ENCODE measurements at regions not wholly inside any gene's neighbourhood (a gene's known extent, or its start where the extent isn't known, plus 50 kb on each side); places are given as distances from the start of the nearest gene placed in this dataset.
"Not testable (repeated sequence)": the region's sequence is repeated elsewhere in the genome, so short reads cannot be mapped to it uniquely, and the experiment has no call there.

- no peaks in the 10 kb centered on the region for H3K36me3 ChIP-seq (ENCODE audit: low read length)
- H3K4me3 ChIP-seq (ENCODE audit: insufficient read depth, low read length, poor library complexity, severe bottlenecking) = no peak overlapping the region
These were observed 148.8 kb upstream of the FREM1 start for GRCh38 chr9:15059003-15059402.

GRCh38 chr9:15058236-15058635, 148.0 kb upstream of the FREM1 start:
- no peaks in the 10 kb centered on the region for H3K36me3 ChIP-seq (ENCODE audit: low read length)
- no peaks in the 10 kb centered on the region for H3K9me2 ChIP-seq (replicated peaks; ENCODE audit: insufficient read depth, low read length)
- H3K27ac ChIP-seq (ENCODE audit: low read depth, low read length) = no peak overlapping the region
- no peaks in the 10 kb centered on the region for H3K79me2 ChIP-seq (ENCODE audit: insufficient read depth, low read length)
- H3K9me3 ChIP-seq (ENCODE audit: insufficient read depth, low read length) = no peaks in the 10 kb centered on the region
- no peak overlapping the region for H3K4me3 ChIP-seq (ENCODE audit: insufficient read depth, low read length, poor library complexity, severe bottlenecking)
- no peak overlapping the region for H3K9ac ChIP-seq (ENCODE audit: low read length)
- no peak overlapping the region for H2AFZ ChIP-seq (ENCODE audit: low read depth, low read length, severe bottlenecking)
- no peak overlapping the region for H3K4me2 ChIP-seq (ENCODE audit: low read depth, low read length, poor library complexity, severe bottlenecking)
- no peaks in the 10 kb centered on the region for H3F3A ChIP-seq (ENCODE audit: insufficient read depth)
- no peaks in the 10 kb centered on the region for H4K20me1 ChIP-seq (ENCODE audit: low read depth, low read length)
- H3K27me3 ChIP-seq (ENCODE audit: low read length) = no peaks in the 10 kb centered on the region
- TF ChIP-seq EZH2phosphoT487 (conservative IDR thresholded peaks at IDR 0.05; ENCODE audit: low read length) = no peak
- no peak for TF ChIP-seq CTCF (IDR thresholded peaks at IDR 0.05; ENCODE audit: insufficient read depth, low read length, poor library complexity, severe bottlenecking)

More at GRCh38 chr9:15059003-15059402, 148.8 kb upstream of the FREM1 start:
- H3K27ac ChIP-seq (ENCODE audit: low read depth, low read length) = no peak overlapping the region
- no peaks in the 10 kb centered on the region for H3K9me2 ChIP-seq (replicated peaks; ENCODE audit: insufficient read depth, low read length)
- H3F3A ChIP-seq (ENCODE audit: insufficient read depth) = no peaks in the 10 kb centered on the region
- TF ChIP-seq CTCF (IDR thresholded peaks at IDR 0.05; ENCODE audit: insufficient read depth, low read length, poor library complexity, severe bottlenecking) = no peak
- no peak for TF ChIP-seq EZH2phosphoT487 (conservative IDR thresholded peaks at IDR 0.05; ENCODE audit: low read length)
- no peaks in the 10 kb centered on the region for H3K27me3 ChIP-seq (ENCODE audit: low read length)
- no peak overlapping the region for H3K9ac ChIP-seq (ENCODE audit: low read length)
- no peak overlapping the region for H3K4me2 ChIP-seq (ENCODE audit: low read depth, low read length, poor library complexity, severe bottlenecking)
- no peaks in the 10 kb centered on the region for H3K79me2 ChIP-seq (ENCODE audit: insufficient read depth, low read length)
- H4K20me1 ChIP-seq (ENCODE audit: low read depth, low read length) = no peaks in the 10 kb centered on the region
- H2AFZ ChIP-seq (ENCODE audit: low read depth, low read length, severe bottlenecking) = no peak overlapping the region
- no peaks in the 10 kb centered on the region for H3K9me3 ChIP-seq (ENCODE audit: insufficient read depth, low read length)

- H2AFZ ChIP-seq (ENCODE audit: low read depth, low read length, severe bottlenecking); H3K36me3 ChIP-seq (ENCODE audit: low read length); H3K9me3 ChIP-seq (ENCODE audit: insufficient read depth, low read length); H3K79me2 ChIP-seq (ENCODE audit: insufficient read depth, low read length); H3K9me2 ChIP-seq (replicated peaks; ENCODE audit: insufficient read depth, low read length); H3F3A ChIP-seq (ENCODE audit: insufficient read depth); H3K4me2 ChIP-seq (ENCODE audit: low read depth, low read length, poor library complexity, severe bottlenecking); H3K27me3 ChIP-seq (ENCODE audit: low read length); H3K27ac ChIP-seq (ENCODE audit: low read depth, low read length); H3K4me3 ChIP-seq (ENCODE audit: insufficient read depth, low read length, poor library complexity, severe bottlenecking); H4K20me1 ChIP-seq (ENCODE audit: low read depth, low read length); H3K9ac ChIP-seq (ENCODE audit: low read length): not testable (repeated sequence)
These were observed 145.1 kb upstream of the FREM1 start for GRCh38 chr9:15055284-15055683.

GRCh38 chr9:15048772-15049171, 138.5 kb upstream of the FREM1 start:
- no peaks in the 10 kb centered on the region for H3K79me2 ChIP-seq (ENCODE audit: insufficient read depth, low read length)
- H3K36me3 ChIP-seq (ENCODE audit: low read length) = no peaks in the 10 kb centered on the region
- H3K27ac ChIP-seq (ENCODE audit: low read depth, low read length) = no peak overlapping the region
- H2AFZ ChIP-seq (ENCODE audit: low read depth, low read length, severe bottlenecking) = no peak overlapping the region
- H3F3A ChIP-seq (ENCODE audit: insufficient read depth) = no peaks in the 10 kb centered on the region
- no peaks in the 10 kb centered on the region for H3K9me3 ChIP-seq (ENCODE audit: insufficient read depth, low read length)
- no peak overlapping the region for H3K4me2 ChIP-seq (ENCODE audit: low read depth, low read length, poor library complexity, severe bottlenecking)
- H3K27me3 ChIP-seq (ENCODE audit: low read length) = no peaks in the 10 kb centered on the region
- TF ChIP-seq EZH2phosphoT487 (conservative IDR thresholded peaks at IDR 0.05; ENCODE audit: low read length) (no peak), CTCF (IDR thresholded peaks at IDR 0.05; ENCODE audit: insufficient read depth, low read length, poor library complexity, severe bottlenecking) (no peak)
- H3K4me3 ChIP-seq (ENCODE audit: insufficient read depth, low read length, poor library complexity, severe bottlenecking) = no peak overlapping the region
- no peaks in the 10 kb centered on the region for H4K20me1 ChIP-seq (ENCODE audit: low read depth, low read length)
- no peaks in the 10 kb centered on the region for H3K9me2 ChIP-seq (replicated peaks; ENCODE audit: insufficient read depth, low read length)
- no peak overlapping the region for H3K9ac ChIP-seq (ENCODE audit: low read length)

Data from SU-DHL-6 (cell line).